Muscle of back (tissue), 3 donors: ENCODE measurements at regions not wholly inside any gene's neighbourhood (a gene's known extent, or its start where the extent isn't known, plus 50 kb on each side); places are given as distances from the start of the nearest gene placed in this dataset.

ENCODE experiments used
- DNase-seq, 3 donors: peaks; one replicate each; pipeline versions ENCODE4 v3.0.0 to v3.0.0-alpha.2; 2013

DNA sequence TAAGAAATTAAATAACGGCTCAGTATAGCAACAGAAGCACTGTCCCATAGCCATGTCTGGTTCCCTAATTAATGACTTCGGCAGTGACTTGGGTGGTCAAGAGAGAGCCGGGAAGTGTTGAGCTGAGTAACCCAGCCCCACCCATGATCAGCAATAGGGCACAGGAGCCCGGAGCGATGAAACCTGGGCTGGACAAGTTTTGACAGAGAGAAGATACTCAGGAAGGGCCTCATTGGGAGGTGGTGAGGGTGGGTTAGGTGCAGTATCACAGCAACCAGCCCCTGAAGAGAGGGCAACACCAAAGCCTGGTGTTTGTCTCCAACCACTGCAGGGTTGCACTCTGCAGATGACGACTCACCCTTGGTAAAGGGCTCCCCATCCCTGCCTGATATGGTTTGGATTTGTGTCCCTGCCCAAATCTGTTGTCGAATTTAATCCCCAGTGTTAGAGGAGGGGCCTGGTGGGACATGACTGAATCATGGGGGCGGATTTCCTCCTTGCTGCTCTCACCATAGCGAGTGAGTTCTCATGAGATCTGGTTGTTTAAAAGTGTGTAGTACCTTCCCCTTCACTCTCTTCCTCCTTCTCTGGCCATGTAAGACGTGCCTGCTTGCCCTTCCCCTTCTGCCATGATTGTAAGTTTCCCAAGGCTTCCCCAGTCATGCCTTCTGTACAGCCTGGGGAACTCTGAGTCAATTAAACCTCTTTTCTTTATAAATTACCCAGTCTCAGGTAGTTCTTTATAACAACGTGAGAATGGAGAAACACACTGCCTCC lies 124.9 kb upstream of the MED13L start:
- DNase-seq = no peak

DNA sequence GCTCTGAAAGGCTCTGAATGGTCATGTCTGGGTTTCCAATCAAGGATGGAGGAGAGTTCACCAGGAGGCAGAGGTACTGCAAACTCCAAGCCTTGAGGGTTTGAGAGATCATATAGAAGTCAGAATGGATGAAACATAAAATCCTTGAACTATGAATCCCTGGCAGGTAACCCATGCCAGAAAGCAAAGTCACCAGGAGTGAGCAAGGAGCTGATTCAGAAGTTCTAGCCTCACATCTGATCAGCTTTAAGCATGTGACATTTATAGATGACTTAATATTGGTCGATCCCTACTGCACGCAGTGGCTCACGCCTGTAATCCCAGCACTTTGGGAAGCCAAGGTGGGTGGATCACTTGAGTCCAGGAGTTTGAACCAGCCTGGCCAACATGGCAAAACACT lies 126.1 kb upstream of the MED13L start:
- no peak for DNase-seq

DNA sequence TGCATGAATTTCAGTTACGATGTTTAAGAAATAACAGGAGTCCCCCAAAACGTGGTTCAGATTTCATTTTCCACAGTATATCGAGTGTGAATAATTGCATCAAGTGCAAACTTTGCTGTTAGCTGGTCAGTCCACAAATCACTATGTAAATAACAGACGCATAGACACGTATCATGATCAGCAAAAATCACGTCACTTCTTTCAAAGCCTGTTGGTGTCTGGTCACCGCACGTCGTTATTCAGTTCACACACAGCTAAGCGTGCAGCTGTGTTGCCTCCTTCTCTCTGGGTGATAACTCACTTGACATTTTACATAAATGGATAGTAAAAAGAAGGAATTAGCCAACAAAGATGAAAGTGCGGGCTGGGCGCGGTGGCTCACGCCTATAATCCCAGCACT lies 126.8 kb upstream of the MED13L start:
- DNase-seq = no peak

DNA sequence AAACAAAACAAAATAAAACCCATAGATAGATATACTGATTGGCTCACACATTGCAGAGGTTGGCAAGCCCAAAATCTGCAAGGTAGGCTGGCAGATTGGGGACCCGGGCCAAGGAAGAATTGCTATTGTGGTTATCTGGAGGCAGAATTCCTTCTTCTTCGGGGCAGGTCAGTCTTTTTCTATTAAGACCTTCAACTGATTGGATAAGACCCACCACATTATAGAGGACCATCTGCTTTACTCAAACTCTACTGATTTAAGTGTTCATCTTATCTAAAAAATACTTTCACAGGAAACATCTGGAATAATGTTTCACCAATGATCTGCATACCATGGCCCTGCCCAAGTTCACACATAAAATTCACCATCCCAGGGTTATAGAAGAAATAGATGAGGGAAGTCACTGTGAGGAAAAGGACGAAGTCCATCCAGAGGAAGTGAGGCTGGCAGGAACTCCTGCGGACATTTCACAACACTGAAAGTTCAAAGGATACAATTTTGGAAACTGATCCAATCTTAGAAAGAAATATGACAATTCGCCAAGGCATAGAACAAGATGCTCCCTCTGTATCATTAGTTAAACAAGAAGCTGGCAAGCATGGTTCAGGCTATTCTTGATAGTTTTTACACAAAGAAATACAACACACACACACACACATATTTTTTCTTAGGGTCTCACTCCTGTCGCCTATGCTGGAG lies 127.6 kb upstream of the MED13L start:
- no peak for DNase-seq

DNA sequence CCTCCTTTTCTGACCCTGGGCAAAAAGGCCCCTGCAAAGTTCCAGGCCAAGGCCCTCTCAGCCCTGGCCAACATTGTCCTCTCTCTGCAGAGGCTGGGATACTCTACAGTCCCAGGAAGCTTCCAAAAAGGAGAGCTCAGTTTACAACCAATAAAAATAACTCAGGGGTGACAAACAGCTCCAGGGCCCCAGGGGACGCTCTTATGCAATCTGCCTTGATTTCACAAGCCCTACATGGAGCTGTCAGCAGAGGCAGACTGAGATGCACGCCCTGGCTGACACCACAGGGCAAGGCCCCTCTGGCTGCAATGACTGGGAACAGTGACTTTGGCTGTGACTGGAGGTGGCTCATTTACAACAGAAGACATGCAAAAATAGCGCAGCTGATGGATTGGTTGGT lies 129.0 kb upstream of the MED13L start:
- DNase-seq = peak; percentile 73 to 88 (median 85)

DNA sequence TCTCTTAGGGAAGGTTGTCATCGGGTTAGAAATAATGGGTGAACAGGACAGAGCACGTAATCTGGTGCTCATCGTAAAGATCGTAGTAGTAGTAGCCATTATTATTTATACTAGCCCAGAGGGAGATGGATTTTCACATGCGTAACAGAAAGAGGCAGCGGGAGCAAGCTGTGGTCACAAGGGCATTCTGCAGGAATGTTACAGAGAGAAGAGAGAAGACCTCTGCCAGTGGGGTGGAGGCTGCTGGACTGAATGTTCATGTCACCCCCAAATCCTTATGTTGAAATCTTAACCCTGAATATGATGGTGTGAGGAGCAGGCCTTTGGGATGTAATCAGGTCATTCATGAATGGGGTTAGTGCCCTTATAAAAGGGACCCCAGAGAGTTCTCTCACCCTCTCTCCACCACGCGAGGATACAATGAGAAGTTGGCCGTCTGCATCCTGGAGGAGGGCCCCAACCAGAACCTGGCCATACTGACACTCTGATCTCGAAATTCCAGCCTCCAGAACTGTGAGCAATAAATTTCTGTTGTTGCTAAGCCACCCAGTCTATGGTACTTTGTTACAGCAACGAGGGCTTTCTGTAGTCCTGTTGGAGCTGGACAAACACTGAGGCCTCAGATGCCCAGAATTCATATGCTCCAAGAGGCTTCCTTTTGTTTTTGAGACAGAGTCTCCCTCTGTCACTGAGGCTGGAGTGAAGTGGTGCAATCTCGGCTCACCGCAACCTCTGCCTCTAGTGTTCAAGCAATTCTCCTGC lies 131.2 kb upstream of the MED13L start:
- DNase-seq = no peak

DNA sequence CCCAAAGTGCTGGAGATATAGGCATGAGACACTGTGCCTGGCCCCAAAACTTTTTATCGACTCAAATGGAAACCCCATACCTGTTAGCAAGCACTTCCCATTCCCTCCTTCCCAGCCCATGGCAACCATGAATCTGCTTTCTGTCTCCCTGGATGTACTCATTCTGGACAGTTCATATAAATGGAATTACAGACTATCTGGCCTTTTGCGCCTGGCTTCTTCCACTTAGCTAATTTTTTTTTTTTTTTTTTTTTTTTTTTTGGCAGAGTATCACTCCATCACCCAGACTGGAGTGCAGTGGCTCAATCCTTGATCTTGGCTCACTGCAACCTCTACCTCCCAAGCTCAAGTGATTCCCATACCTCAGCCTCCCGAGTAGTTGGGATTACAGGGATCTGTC lies 134.5 kb upstream of the MED13L start:
- DNase-seq = no peak

DNA sequence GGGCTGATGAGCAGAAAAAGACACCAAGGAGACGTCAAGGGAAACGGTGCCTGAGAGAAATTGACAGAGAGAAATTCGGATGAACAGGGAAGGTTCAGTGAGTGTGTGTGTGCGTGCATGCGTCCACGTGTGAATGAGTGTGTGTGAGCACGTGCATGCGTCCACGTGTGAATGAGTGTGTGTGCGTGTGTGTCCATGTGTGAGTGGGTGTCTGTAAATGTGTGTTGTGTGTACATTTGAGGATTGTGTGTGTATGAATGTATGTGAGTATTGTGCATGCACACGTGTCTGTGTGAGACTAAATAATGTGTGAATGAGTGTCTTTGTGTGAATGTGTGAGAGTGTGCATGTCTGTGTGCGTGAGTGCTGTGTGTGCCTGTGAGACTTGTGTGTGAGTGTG lies 137.4 kb upstream of the MED13L start:
- no peak for DNase-seq

DNA sequence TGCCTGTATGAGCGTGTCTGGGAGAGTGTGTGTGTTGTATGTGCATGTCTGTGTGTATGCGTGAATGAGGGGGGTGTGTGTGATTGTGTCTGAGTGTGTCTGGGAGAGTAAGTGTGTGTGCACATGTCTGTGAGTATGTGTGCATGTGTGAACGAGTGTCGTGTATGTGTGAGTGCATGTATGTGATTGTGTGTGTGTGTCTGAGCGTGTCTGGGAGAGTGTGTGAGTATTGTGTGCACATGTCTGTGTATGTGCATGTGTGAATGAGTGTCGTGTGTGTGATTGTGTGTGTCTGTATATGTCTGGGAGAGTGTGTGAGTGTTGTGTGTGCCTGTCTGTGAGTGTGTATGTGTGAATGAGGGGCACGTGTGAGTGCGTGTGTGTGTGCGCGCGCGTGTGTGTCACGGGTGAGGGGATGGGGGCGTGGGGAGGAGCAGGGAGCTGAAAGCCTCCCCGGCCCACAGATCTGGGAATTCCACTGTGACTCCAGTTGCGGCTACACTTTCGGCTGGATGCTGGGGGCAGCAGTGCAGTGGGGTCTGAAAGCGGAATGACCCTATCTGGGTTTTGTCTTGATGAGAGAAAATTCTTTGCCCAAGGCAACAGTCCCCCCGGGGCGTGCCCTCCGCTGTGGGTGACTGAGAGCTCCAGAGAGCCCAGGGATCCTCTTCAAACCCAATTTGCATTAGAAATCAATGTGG lies 138.1 kb upstream of the MED13L start:
- DNase-seq = no peak

DNA sequence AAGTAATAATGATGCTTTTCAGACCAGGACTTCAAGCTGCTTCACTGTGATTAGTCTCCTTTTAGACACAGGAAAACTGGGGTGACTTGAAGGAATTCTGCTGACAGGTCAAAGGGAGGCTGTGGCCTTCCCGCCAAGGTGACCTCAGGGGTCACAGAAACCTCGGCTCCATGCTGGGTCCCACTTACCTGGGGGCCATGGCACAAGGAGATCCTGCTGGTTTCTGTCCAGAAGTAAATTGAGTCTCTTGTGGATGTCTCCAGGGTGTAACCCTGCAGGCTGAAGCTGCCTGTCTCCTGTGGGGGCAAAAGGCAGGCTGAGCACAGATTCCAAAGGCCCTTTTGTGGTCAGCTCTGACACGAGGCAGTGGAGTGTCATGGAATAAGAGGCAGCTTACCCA lies 138.7 kb upstream of the MED13L start:
- DNase-seq = no peak

DNA sequence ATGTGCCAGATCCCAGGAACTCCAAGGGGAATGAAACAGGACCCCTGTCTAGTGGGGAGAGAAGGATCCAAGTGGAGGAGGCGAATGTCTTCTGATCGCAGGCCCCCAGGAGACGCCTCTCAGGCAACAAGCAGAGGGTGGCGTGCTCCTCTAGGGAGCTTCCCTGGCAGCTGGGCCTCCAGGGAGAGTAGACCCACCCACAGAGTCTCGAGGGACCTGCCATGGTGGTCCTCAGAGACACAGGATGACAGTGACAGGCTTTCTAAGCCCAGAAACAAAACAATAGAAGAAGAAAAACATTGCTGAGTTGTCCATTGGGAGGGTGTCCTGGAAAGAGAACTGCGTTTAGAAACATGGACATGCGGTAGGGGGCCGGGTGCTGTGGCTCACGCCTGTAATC lies 140.6 kb upstream of the MAP1LC3B2 start:
- DNase-seq = no peak

DNA sequence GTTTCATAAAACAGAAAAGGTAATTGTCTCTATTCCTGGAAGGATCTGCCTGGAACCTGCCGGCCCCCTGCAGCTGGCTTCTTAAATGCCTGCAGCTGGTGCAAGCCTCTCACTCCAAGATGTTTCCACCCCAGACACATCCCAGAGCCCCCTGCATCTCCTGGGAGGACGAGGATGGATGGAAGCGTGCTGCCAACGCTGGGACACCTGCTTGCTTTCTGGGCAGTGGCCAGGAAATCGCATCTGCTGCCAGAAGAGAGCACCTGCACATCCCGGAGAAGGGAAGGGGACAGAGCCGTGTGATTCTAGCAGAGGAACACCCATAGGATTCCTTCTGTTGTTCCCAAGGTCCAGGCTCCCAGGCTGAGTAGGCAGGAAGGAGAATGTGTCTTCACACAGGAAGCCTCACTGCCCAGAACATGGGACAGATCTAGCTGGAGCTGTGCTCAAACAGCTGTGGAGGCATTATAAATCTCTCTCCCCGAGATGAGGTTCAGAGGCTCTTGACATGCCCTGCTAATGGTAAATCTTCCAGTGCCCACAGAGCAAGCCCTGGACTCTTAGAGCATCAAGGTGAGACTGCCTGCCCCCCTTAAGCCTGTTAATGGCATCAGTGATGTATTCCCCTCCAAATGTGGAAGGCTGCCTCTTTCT lies 138.8 kb upstream of the MAP1LC3B2 start:
- peak in 1 of 3 donors; percentile 49 for DNase-seq

DNA sequence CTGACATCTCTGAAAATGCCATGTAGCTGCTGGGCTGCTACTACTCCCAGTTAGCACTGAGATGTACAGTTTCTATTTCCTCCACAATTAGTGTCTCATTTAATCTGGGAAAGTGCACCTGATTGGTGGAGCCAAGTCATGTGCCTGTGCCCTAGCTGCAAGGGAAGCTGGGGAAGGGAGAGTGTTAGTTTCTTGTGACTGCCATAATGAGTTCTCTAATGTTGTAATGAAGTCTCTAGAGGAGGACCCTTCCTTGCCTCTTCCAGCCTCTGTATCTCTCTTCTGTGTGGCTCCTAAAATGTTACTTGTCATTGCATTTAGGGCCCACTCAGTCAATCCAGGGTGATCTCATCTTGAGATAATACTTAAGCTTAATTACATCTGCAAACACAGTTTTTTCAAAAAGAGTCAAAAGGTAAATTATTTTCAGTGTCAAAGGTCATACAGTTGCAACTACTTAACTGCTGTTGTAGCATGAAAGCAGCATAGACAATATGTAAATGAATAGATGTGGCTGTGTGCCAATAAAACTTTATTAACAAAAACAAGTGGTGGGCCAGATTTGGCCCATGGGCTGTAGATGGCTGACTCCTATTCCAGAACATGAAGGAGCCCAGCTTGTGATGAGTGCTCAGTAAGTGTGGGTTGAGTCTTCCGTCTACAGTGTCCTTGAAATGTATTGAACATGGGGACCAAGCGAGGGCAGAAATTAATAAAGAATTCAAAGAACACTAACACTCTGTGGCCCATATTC lies 137.2 kb upstream of the MAP1LC3B2 start:
- no peak for DNase-seq

DNA sequence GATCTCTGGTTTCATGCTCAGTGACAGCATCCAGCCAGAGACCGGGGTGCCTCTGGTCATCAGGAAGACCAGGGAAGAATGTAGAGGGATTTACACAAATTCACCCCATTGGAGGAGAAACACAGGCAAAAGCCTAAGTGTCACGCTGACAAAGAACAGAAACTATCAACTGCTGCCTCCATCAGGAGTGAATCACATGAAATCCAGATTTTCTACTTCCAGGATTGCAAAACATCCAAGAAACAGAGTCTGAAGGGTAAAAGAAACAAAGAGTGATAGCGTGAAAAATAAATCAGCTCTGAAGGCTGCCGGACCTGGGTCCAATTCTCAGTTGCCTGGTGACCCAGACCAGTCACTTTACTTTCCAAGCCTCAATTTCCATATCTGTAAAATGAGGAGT lies 136.1 kb upstream of the MAP1LC3B2 start:
- peak in 1 of 3 donors; percentile 40 for DNase-seq

DNA sequence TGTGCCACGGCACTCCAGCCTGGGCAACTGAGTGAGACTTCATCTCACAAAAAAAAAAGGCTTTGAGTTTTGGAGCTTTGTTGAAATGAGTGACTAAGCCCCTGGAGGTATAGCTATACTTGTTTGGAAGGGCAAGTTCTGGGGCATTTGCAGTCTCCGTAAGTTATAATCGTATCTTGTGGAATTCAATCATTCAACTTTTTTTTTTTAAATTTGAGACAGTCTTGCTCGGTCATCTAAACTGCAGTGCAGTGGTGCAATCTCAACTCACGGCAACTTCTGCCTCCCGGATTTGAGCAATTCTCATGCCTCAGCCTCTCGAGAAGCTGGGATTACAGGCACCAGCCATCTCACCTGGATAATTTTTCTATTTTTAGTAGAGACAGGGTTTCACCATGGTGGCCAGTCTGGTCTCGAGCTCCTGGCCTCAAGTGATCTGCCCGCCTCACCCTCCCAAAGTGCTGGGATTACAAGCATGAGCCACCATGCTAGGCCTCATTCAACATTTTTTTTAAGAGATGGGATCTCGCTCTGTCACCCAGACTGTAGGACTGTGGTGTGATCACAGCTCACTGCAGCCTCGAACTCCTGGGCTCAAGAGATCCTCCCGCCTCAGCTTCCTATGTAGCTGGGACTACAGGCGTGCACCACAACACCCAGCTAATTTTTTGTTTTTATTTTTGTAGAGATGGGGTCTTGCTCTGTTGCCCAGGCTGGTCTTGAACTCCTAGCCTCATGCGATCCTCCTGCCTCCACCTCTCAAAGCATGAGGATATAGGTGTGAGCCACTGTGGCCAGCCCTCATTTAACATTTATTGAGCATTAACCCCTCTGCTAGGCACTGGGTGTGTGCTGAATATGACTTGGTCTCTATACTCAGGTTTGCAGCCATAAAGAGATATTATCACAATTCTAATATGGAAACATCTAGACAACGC lies 133.7 kb upstream of the MAP1LC3B2 start:
- DNase-seq = no peak

DNA sequence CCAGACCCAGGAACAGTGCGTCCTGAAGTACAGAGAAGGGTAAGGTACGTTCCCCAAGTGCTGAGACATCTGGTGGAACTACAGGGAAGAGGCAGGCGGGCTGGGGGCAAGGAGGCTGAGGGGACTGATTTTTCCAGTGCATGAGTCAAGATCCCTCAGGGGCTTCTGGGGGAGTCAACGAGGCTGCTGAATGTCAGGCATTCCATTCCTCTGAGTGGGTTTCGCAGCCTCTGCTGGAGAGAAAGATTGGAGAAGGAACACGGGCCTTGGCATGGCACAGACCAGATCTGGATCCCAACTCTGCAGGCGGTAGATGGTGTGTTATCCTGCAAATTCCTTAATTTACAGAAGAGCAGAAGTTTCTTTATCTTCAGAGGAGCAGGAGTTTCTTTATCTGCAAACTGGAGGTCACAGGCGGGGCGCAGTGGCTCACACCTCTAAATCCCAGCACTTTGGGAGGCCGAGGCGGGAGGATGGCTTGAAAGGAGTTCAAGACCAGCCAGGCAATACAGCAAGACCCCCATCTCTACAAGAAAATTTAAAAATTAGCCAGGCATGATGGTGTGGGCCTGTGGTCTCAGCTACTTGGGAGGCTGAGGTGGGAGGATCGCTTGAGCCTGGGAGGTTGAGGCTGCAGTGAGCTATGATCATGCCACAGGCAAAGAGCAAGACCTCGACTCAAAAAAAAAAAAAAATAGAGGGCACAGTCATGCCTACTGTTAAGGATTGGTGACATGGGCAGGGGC lies 132.6 kb upstream of the MAP1LC3B2 start:
- DNase-seq = peak; percentile 75 to 98 (median 90)

DNA sequence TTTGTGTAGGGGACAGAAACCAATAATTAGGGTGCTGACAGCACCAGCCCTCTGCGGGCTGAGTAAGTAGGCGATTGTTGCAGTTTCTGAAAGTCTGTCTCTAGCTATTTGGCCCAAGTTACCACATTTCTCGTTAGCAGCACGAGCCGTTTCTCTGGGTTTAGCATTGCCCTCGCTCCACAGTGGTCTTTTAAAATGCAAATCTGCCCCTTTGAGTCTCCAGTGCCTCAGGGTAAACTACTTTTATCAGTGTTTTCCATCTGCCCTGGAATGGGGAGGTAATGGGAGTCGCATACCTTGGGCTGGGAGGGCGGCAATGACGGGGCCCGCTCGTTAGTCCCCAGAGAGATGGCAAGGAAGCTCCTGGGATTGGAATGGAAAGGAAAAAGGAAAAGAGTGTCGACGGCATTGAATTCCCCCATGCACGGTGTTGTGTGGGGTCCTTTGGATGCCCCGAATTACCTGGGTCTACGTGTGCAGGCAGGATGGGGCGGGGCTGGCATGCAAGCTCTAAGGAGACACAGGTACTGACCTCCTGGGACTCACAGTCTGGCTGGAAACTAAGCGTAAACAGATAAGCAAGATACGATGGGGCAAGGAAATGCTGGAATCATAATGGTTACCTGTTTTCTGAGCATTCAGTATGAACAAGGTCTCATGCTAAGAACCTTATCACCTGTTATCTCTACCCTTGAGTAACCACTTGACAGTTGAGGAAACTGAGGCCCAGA lies 131.8 kb upstream of the MAP1LC3B2 start:
- no peak for DNase-seq

DNA sequence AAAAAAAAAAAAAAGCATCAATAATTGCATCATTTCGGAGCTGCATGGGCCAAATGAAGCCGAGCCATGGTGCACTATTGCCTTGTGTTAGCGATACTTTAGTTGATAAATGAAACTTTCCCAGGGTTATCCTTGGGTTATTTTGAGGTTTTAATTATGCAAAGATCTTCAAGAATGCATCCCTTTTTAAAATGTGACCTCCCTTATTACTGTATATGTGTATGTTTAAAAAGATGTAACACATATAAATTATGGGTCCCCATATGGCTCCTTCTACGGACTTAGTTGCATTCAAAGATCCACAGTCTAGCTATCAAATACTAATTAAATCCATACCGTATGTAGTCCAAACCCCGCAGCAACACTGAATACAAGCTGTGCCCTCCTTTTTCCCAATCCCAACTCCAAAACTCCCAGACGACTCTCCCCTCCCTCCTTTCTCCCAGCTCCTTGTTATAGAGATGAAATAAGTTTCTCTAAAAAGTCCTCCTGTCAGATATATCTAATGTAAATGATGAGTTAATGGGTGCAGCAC lies 129.3 kb upstream of the MAP1LC3B2 start:
- peak in 2 of 3 donors; percentile 56 for DNase-seq
